SK-N-DZ (cell line): ENCODE measurements at regions not wholly inside any gene's neighbourhood (a gene's known extent, or its start where the extent isn't known, plus 50 kb on each side); places are given as distances from the start of the nearest gene placed in this dataset.
"Not testable (repeated sequence)": the region's sequence is repeated elsewhere in the genome, so short reads cannot be mapped to it uniquely, and the experiment has no call there.

Experiments used
- DNase-seq: peaks from one replicate; pipeline ENCODE4 v3.0.0-alpha.2; 2015; ENCODE audit warnings: low spot score

GRCh38 chr2:17460371-17461086 lies 57.7 kb downstream of the RAD51AP2 start:
- no peak for DNase-seq

GRCh38 chr2:17455343-17455742 lies 62.9 kb downstream of the RAD51AP2 start:
- DNase-seq = no peak

GRCh38 chr2:17446191-17446590 lies 72.0 kb downstream of the RAD51AP2 start:
- not testable (repeated sequence) for DNase-seq

- DNase-seq = no peak
Observed at GRCh38 chr2:17445744-17446143, 72.5 kb downstream of the RAD51AP2 start.

- no peak for DNase-seq
Observed at GRCh38 chr2:17442334-17442733, 75.9 kb downstream of the RAD51AP2 start.

GRCh38 chr2:17441790-17442189 lies 76.5 kb downstream of the RAD51AP2 start:
- no peak for DNase-seq

GRCh38 chr2:17441055-17441771 lies 77.0 kb downstream of the RAD51AP2 start:
- no peak for DNase-seq

GRCh38 chr2:17430326-17430725 lies 87.9 kb downstream of the RAD51AP2 start:
- DNase-seq = no peak

GRCh38 chr2:17429130-17429529 lies 89.1 kb downstream of the RAD51AP2 start:
- DNase-seq = no peak

- DNase-seq = no peak
Observed at GRCh38 chr2:17427401-17427800, 90.8 kb downstream of the RAD51AP2 start.

GRCh38 chr2:17426743-17427142 lies 91.5 kb downstream of the RAD51AP2 start:
- no peak for DNase-seq

GRCh38 chr2:17422061-17422460 lies 96.2 kb downstream of the RAD51AP2 start:
- DNase-seq = no peak

- no peak for DNase-seq
Observed at GRCh38 chr2:17416884-17417391, 101.3 kb downstream of the RAD51AP2 start.

- DNase-seq = no peak
Observed at GRCh38 chr2:17413036-17413435, 105.2 kb downstream of the RAD51AP2 start.

GRCh38 chr2:17401096-17401495 lies 117.1 kb downstream of the RAD51AP2 start:
- no peak for DNase-seq

GRCh38 chr2:17398770-17399169 lies 119.5 kb downstream of the RAD51AP2 start:
- no peak for DNase-seq

GRCh38 chr2:17388798-17389197 lies 129.4 kb downstream of the RAD51AP2 start:
- DNase-seq = no peak

- no peak for DNase-seq
Observed at GRCh38 chr2:17387591-17387990, 130.6 kb downstream of the RAD51AP2 start.

- no peak for DNase-seq
Observed at GRCh38 chr2:17386771-17387170, 131.5 kb downstream of the RAD51AP2 start.

GRCh38 chr2:17380003-17380402 lies 138.2 kb downstream of the RAD51AP2 start:
- no peak for DNase-seq

GRCh38 chr2:17375262-17375661 lies 143.0 kb downstream of the RAD51AP2 start:
- no peak for DNase-seq

GRCh38 chr2:17373741-17374140 lies 144.5 kb downstream of the RAD51AP2 start:
- no peak for DNase-seq

- no peak for DNase-seq
Observed at GRCh38 chr2:17373041-17373440, 145.2 kb downstream of the RAD51AP2 start.
